ENCODE measurements at regions not wholly inside any gene's neighbourhood (a gene's known extent, or its start where the extent isn't known, plus 50 kb on each side); places are given as distances from the start of the nearest gene placed in this dataset.

GRCh38 chr10:90407851-90408250, 450.0 kb downstream of the HTR7 start:
- Histone ChIP-seq H3K79me2 (ENCODE audit: control insufficient read depth, insufficient read depth, low read length) (no peaks in the 10 kb centered on the region), H2AFZ (ENCODE audit: insufficient read depth, low read depth, low read length, poor library complexity, severe bottlenecking) (no peak overlapping the region), H3K9me3 (ENCODE audit: control extremely low read depth in 1 of 3, control insufficient read depth in 2 of 3, insufficient read depth in 1 of 3, low read length in 2 of 3) (peaks cover 0 to 5% (median 0%) of the 10 kb centered on the region in 3 donors), H3K27ac (ENCODE audit: low read length in 2 of 2) (no peak overlapping the region), H3K4me2 (replicated peaks; ENCODE audit: low read depth, low read length, poor library complexity, severe bottlenecking) (no peak overlapping the region), H3K9ac (ENCODE audit: low read length) (no peak overlapping the region), H3K4me3 (ENCODE audit: control extremely low read depth in 1 of 5, extremely low read depth in 1 of 5, insufficient read depth in 1 of 5, low read depth in 2 of 5, low read length in 4 of 5) (no peak overlapping the region), H3K36me3 (replicated peaks in 1 of 2; ENCODE audit: control extremely low read depth in 1 of 2, control insufficient read depth in 1 of 2, extremely low read depth in 1 of 2, insufficient read depth in 2 of 2, low read length in 1 of 2) (no peaks in the 10 kb centered on the region), H3K27me3 (replicated peaks in 1 of 4; ENCODE audit: control extremely low read depth in 1 of 4, control insufficient read depth in 3 of 4, insufficient read depth in 4 of 4, low read length in 3 of 4) (no peaks in the 10 kb centered on the region), H3K4me1 (ENCODE audit: control insufficient read depth in 2 of 2, insufficient read depth in 2 of 2, low read length in 2 of 2) (no peaks in the 10 kb centered on the region), H4K20me1 (ENCODE audit: control insufficient read depth, insufficient read depth, low read length, poor library complexity, severe bottlenecking) (no peaks in the 10 kb centered on the region)
- ATAC-seq (ENCODE audit: low read depth) (no peak), DNase-seq (no peak)
- no peaks in the 10 kb centered on the region for H3K27me3 Mint-ChIP-seq
- CTCF ChIA-PET: no interaction called here
- H3K4me1 Mint-ChIP-seq: no peaks in the 10 kb centered on the region
- no peak overlapping the region for H3K27ac Mint-ChIP-seq
- no CpG with 5 or more reads among the region's 2 CpGs for WGBS (ENCODE audit: insufficient coverage)
- intact Hi-C loops (cut with micrococcal nuclease): no loop called here
- H3K9me3 Mint-ChIP-seq (ENCODE audit: insufficient read depth): peaks cover 2% of the 10 kb centered on the region
- TF ChIP-seq EZH2 (IDR thresholded peaks at IDR 0.05; ENCODE audit: borderline replicate concordance, insufficient read depth, low read depth, low read length, poor library complexity, severe bottlenecking): no peak
- TF ChIP-seq CTCF (IDR thresholded peaks at IDR 0.05): no peak
- POLR2A ChIA-PET: no interaction called here
- H3K4me3 Mint-ChIP-seq: no peak overlapping the region

GRCh38 chr10:90412582-90412981, 445.3 kb downstream of the HTR7 start:
- DNase-seq (no peak), ATAC-seq (ENCODE audit: low read depth) (no peak)
- ChIA-PET CTCF (no interaction called here), POLR2A (no interaction called here)
- H3K27me3 Mint-ChIP-seq: no peaks in the 10 kb centered on the region
- H3K36me3 ChIP-seq (replicated peaks in 1 of 2; ENCODE audit: control extremely low read depth in 1 of 2, control insufficient read depth in 1 of 2, extremely low read depth in 1 of 2, insufficient read depth in 2 of 2, low read length in 1 of 2): no peaks in the 10 kb centered on the region
- no peaks in the 10 kb centered on the region for H3K4me1 ChIP-seq (ENCODE audit: control insufficient read depth in 2 of 2, insufficient read depth in 2 of 2, low read length in 2 of 2)
- H3K9me3 ChIP-seq (ENCODE audit: control extremely low read depth in 1 of 3, control insufficient read depth in 2 of 3, insufficient read depth in 1 of 3, low read length in 2 of 3): peaks cover 0 to 5% (median 0%) of the 10 kb centered on the region in 3 donors
- H3K27ac ChIP-seq (ENCODE audit: low read length in 2 of 2): no peak overlapping the region
- H3K4me3 ChIP-seq (ENCODE audit: control extremely low read depth in 1 of 5, extremely low read depth in 1 of 5, insufficient read depth in 1 of 5, low read depth in 2 of 5, low read length in 4 of 5): no peak overlapping the region
- H3K79me2 ChIP-seq (ENCODE audit: control insufficient read depth, insufficient read depth, low read length): no peaks in the 10 kb centered on the region
- no peak for TF ChIP-seq EZH2 (IDR thresholded peaks at IDR 0.05; ENCODE audit: borderline replicate concordance, insufficient read depth, low read depth, low read length, poor library complexity, severe bottlenecking)
- TF ChIP-seq CTCF (IDR thresholded peaks at IDR 0.05): no peak
- peaks cover 2% of the 10 kb centered on the region for H3K9me3 Mint-ChIP-seq (ENCODE audit: insufficient read depth)
- no peak overlapping the region for H2AFZ ChIP-seq (ENCODE audit: insufficient read depth, low read depth, low read length, poor library complexity, severe bottlenecking)
- no peaks in the 10 kb centered on the region for H3K27me3 ChIP-seq (replicated peaks in 1 of 4; ENCODE audit: control extremely low read depth in 1 of 4, control insufficient read depth in 3 of 4, insufficient read depth in 4 of 4, low read length in 3 of 4)
- H3K27ac Mint-ChIP-seq: no peak overlapping the region
- H3K4me2 ChIP-seq (replicated peaks; ENCODE audit: low read depth, low read length, poor library complexity, severe bottlenecking): no peak overlapping the region
- no peak overlapping the region for H3K9ac ChIP-seq (ENCODE audit: low read length)
- no peaks in the 10 kb centered on the region for H3K4me1 Mint-ChIP-seq
- intact Hi-C loops (cut with micrococcal nuclease): no loop called here
- no peaks in the 10 kb centered on the region for H4K20me1 ChIP-seq (ENCODE audit: control insufficient read depth, insufficient read depth, low read length, poor library complexity, severe bottlenecking)
- H3K4me3 Mint-ChIP-seq: no peak overlapping the region

All from B cell (primary cell).